Glutamatergic neuron (in vitro differentiated cells): ENCODE measurements at regions not wholly inside any gene's neighbourhood (a gene's known extent, or its start where the extent isn't known, plus 50 kb on each side); places are given as distances from the start of the nearest gene placed in this dataset.

Experiments
- DNase-seq: peaks from one replicate; pipeline ENCODE4 v3.0.0; 2022
- H3K27ac Mint-ChIP-seq: one replicate; pipeline ENCODE4 v1.8.0; 2020; ENCODE audit warnings: mild to moderate bottlenecking, mixed read lengths, inconsistent platforms; ENCODE audit not compliant: unreplicated experiment
- H3K27me3 Mint-ChIP-seq: one replicate; pipeline ENCODE4 v1.8.0; 2020; ENCODE audit warnings: mild to moderate bottlenecking, moderate library complexity, mixed read lengths, inconsistent platforms; ENCODE audit not compliant: unreplicated experiment
- H3K36me3 Mint-ChIP-seq: one replicate; pipeline ENCODE4 v1.8.0; 2020; ENCODE audit warnings: mild to moderate bottlenecking, mixed read lengths, inconsistent platforms; ENCODE audit not compliant: unreplicated experiment
- H3K4me1 Mint-ChIP-seq: one replicate; pipeline ENCODE4 v1.8.0; 2020; ENCODE audit warnings: mild to moderate bottlenecking, low read depth, mixed read lengths, inconsistent platforms; ENCODE audit not compliant: unreplicated experiment
- H3K4me3 Mint-ChIP-seq: one replicate; pipeline ENCODE4 v1.8.0; 2020; ENCODE audit warnings: mild to moderate bottlenecking, mixed read lengths, inconsistent platforms; ENCODE audit not compliant: unreplicated experiment
- H3K9me3 Mint-ChIP-seq: one replicate; pipeline ENCODE4 v1.8.0; 2020; ENCODE audit warnings: mild to moderate bottlenecking, moderate library complexity, mixed read lengths, inconsistent platforms; ENCODE audit not compliant: unreplicated experiment
- CTCF ChIP-seq: fragments of 200-600 bp; sonication (generic); IDR thresholded peaks from one replicate; pipeline ENCODE4 v1.5.0; 2021; ENCODE audit not compliant: partially characterized antibody, unreplicated experiment

- Mint-ChIP-seq H3K27ac (no peak overlapping the region), H3K4me3 (no peak overlapping the region)
Measured at GRCh38 chr21:26412885-26413284, 160.2 kb downstream of the CYYR1 start.

GRCh38 chr21:26409735-26410134 lies 163.4 kb downstream of the CYYR1 start:
- no peak for TF ChIP-seq CTCF
- no peaks in the 10 kb centered on the region for H3K9me3 Mint-ChIP-seq
- H3K27me3 Mint-ChIP-seq = peaks cover 3% of the 10 kb centered on the region
- H3K4me1 Mint-ChIP-seq = peaks cover 7% of the 10 kb centered on the region
- H3K36me3 Mint-ChIP-seq = no peaks in the 10 kb centered on the region
- no peak overlapping the region for H3K27ac Mint-ChIP-seq
- DNase-seq = no peak
- H3K4me3 Mint-ChIP-seq = no peak overlapping the region

More at GRCh38 chr21:26412885-26413284, 160.2 kb downstream of the CYYR1 start:
- no peak for TF ChIP-seq CTCF
- H3K4me1 Mint-ChIP-seq = no peaks in the 10 kb centered on the region
- no peaks in the 10 kb centered on the region for H3K36me3 Mint-ChIP-seq
- no peak for DNase-seq
- no peaks in the 10 kb centered on the region for H3K9me3 Mint-ChIP-seq
- H3K27me3 Mint-ChIP-seq = peaks cover 3% of the 10 kb centered on the region

DNA sequence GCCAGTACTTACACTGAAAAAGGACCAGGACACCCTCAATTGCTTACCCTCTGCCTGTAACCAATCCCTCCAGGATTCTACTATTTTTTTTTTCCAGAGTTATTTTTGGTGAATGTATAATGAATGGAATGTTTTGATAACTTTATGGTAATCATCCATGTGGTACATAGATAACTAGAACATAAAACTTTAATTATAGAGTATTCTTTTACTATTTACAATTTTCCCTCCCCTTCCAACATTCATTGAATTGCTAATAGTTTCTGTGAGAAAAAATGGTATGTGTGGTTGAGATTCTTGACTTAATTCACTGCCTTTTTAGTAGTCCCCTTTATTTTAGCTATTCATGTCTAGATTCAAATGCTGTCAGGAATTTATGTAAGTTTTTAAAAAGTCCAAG lies 164.6 kb downstream of the CYYR1 start:
- peaks cover 11% of the 10 kb centered on the region for H3K4me1 Mint-ChIP-seq
- DNase-seq = no peak
- H3K4me3 Mint-ChIP-seq = no peak overlapping the region
- H3K27ac Mint-ChIP-seq = no peak overlapping the region
- no peaks in the 10 kb centered on the region for H3K36me3 Mint-ChIP-seq
- peaks cover 3% of the 10 kb centered on the region for H3K27me3 Mint-ChIP-seq
- no peaks in the 10 kb centered on the region for H3K9me3 Mint-ChIP-seq
- no peak for TF ChIP-seq CTCF

DNA sequence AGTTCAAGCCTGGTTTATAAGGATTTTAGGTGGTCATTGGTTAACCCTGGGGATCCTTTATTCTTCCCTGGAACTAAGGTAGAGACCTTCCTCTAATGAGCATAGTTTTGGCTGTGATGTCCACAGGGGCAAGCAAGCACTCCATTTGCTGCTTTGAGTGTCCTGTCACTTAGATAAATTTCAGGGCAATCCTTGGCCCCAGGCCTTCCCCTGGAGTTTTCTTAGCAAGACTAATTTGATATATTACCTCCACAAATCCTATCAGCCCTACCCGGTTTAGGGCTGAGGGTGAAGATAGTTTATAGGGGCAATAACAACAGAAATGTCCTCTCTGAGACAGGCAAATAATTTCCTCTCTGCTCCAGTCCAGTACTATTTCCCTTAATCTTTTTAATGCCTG lies 166.6 kb downstream of the CYYR1 start:
- no peak overlapping the region for H3K4me3 Mint-ChIP-seq
- H3K9me3 Mint-ChIP-seq = no peaks in the 10 kb centered on the region
- H3K27ac Mint-ChIP-seq = no peak overlapping the region
- no peaks in the 10 kb centered on the region for H3K27me3 Mint-ChIP-seq
- DNase-seq = no peak
- TF ChIP-seq CTCF = no peak
- peaks cover 11% of the 10 kb centered on the region for H3K4me1 Mint-ChIP-seq
- H3K36me3 Mint-ChIP-seq = no peaks in the 10 kb centered on the region

DNA sequence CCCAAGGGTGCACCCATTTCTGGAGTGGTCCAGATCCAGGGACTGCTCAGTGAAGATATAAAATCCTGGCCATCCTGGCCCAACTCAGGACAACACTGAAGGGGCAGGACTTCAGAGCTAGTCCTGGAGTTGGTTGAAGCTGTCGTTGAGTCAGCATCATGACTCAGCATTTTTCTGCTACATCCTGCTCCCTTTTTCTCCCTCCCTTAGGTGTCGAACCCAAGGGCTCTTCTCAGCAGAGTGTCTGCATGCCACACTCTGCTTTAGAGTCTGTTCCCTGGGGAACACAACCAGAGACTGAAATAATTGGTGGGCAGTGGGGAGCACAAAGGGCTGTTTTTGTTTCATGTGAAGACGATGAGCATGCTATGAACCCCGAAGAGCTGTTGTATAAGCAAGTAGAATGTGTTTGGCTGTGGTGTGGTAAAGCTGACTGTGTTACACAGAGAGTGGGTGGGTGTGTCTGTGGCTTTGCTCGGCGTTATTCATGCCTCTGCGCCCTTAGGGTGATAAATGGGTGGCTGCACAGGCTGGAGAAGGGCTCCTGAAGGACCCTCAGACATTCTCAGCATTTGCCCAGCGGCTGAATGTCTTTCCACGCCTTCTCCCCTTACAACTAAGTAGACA lies 167.2 kb downstream of the CYYR1 start:
- H3K4me3 Mint-ChIP-seq = no peak overlapping the region
- no peaks in the 10 kb centered on the region for H3K27me3 Mint-ChIP-seq
- TF ChIP-seq CTCF = no peak
- no peak for DNase-seq
- peaks cover 11% of the 10 kb centered on the region for H3K4me1 Mint-ChIP-seq
- H3K9me3 Mint-ChIP-seq = no peaks in the 10 kb centered on the region
- H3K27ac Mint-ChIP-seq = no peak overlapping the region
- no peaks in the 10 kb centered on the region for H3K36me3 Mint-ChIP-seq
